HG03575 (cell line): ENCODE measurements at regions not wholly inside any gene's neighbourhood (a gene's known extent, or its start where the extent isn't known, plus 50 kb on each side); places are given as distances from the start of the nearest gene placed in this dataset.

ENCODE experiments used
- ATAC-seq: cut with Tn5 transposase; IDR thresholded peaks from one replicate; pipeline ENCODE4 v1.9.1; 2021; ENCODE audit not compliant: unreplicated experiment, insufficient number of reproducible peaks, low FRiP score; ENCODE audit errors: extremely low read depth

DNA sequence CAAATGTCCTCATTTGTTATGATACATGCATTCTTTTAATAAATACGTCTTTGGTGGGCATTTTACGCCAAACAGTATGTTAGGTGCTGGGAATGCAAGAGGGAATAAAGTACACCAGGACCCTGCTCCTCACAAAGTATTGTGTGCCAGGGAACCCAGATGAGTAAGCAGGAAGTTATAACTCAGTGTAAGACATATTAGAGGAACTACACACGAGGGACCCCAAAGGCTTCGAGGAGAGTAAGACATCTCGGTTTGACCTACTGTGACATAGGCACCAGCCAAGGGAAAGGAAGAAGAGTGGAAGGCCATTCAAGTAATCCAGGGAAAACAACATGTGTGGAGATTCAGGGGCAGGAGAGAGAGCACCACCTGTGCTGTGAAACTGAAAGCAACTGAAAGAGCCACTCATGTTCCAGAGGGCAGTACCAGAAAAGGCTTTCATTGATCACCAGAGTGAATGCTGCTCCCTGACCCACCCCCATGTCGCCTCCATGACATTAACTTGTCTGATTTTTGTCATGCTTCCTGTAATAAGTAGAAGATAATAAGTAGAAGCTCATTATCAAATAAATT lies 542.5 kb upstream of the PKN2 start:
- no peak for ATAC-seq

DNA sequence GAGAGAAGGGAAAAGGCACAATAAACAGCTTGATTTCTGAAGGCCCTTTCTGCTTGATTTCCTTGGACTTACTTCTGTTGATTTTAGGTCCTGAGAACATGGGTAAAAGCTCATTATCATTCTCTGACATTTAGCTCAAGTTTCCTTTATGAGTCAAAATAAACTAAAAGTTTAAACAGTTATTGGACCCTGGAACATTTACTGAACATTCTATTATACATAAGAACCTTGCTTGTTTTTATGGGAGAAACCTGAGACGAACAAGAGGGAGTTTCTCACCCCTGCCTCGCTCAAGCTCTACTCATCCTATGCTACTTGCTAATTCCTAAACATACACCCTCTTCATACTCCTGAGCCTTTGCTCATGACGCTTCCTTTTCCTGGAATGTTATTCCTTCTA lies 538.3 kb upstream of the PKN2 start:
- no peak for ATAC-seq

DNA sequence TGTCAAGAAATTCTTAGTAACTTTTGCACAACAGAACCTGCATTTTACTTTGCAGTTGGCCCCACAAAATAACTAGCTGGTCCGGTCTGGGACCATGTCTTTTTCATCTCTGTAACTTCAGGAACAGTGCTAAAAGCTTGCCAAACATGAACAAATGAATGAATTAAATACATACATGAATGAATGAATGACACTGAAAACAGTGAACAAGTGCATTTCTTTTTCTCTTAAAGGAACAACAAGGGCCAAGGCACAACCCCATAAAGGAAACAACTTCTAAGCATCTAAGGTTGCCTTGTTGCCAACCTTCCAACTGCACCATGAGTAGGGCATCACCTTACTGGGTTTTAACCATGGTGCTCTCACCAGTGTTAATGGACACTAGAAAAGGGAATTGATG lies 534.4 kb upstream of the PKN2 start:
- ATAC-seq: no peak

DNA sequence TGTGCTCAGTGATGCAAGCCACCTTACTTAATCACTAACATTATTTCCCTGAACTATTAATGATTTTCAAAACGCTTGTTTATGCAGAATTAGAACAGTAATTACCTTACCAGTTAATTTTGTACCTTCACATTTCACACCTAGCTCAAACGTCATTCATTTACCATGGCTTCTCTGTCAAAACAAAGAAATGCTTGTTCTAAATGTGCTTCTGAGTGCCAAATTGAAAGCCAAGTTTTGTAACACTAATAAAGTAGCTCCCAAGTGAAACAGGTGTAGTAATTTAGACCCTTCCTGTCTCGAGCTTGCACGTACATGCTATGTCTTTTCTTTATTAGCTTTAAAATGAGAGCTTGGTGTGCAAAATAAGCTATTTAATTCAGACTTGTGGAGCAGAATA lies 533.7 kb upstream of the PKN2 start:
- ATAC-seq: no peak

DNA sequence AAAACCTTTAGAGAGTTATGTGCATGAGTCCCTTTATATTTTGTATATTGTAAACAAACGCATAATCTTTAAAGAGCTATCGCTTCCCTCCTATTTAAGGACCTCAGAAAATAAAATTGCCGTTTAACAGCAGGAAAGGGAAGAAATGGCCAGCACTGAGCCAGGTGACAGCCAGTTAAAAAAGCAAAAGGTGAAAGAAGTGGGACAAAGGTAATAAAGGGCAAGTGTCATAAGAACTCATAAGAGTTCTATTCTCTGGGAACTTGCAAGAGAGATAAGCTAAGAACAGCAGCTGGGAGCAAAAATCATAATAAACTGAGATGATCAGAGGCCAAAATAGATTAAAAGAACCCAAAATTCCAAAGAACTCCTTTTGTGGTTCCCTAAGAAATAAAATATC lies 520.9 kb upstream of the PKN2 start:
- ATAC-seq: no peak

DNA sequence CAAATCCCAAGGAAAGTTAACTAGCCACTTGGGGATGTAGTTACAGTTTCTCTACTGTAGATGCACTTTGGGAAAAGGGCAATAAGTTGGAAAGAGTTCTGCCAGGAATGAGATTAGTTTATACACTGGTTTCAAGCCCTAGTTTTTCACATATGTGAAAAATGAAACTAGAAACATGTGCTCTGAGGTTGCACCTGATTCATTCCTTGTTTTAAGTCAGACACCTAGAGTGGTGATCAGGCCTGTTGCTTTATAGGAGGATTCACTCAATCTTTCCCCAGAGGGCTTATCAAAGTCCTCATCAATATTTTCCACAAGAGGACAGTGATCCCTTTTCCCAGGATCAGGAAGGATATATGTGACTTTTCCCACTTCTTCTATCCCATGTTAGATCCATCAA lies 515.9 kb upstream of the PKN2 start:
- ATAC-seq: no peak

DNA sequence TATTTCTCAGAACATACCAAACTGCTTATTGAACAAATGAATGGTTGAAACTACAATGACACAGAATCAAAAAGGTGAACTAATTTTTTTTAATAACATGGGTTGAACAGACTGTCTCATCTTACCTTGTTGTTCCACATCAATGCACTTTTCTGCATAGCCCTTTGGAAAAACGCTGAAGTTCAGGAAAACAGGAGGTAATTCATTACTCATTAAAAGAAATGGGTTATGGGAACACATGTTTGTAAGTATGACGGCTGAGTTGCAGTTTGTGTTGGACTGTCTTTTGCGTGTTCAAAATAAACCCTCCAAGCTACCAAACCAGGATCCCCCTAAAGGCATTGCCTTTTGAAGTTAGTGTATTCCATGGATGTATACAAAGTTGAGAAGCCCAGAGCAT lies 514.9 kb upstream of the PKN2 start:
- no peak for ATAC-seq

DNA sequence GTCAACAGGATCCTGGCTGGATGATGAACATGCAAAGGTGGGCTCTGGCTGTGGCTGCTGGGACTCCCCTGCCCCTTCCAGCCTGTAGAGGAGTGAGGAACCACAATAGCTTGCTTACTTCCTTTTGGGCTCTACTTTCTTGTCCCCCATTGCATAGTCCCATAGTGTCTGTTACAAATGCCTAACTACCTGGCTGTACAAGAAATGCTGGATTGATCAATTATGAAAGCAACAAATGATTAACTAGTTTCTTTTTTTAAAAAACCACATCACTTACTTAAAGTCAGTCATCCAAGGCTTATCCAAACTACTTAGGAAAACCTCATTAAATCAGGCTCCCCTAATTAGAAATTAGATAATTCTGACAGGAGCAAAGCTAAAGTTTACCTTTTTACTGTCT lies 514.1 kb upstream of the PKN2 start:
- ATAC-seq: no peak

DNA sequence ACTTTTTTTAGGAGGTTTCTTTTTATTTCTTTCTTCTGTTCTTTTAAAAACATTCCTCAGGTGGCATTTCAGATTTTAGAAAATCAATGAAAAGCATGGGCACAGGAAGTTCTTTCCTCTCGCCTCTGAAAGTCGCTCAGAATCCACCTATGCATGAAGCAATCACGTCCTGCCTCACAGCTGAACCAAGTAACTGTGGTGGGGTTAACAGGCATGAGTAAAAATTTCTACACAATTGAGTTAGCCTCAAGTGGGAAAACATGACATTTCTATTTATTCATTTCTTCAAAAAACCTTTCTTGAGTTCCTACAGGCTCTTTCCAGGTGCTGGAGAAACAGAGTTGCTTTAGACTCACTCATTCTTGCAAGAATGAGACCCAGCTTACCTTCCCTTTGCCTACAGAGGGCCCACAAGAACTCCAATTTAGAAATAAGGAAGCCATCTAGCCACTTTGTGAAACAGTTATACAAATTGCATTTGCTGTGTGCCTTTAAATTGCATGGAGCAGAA lies 508.9 kb upstream of the PKN2 start:
- ATAC-seq: no peak

DNA sequence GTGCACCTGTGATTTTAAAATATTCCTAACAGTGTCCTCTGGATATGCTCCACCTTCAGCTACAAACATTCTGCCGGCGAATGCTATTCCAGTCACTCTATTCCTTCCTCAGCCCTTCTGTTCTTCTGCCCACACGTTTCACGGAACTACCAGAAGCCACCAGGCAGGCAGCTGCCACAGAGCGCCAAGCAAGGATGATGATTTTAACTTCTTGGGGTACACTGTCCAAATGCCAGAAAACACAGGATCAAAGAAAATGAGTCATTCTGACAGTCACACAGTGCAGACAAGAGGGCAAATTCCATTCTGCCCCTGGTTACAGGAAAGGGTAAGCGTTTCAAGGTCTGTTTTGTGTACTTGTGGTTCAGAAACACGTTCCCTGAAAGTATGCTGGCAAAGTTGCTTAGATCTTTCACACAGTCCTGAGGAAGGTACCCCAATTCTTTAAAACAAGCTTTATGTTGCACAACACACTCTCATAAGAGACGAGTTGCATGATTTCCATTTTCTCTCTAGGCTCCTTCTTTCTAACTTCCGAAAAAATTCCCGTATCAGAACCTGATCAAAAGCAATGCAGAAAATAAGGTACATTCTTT lies 508.3 kb upstream of the PKN2 start:
- ATAC-seq: no peak

DNA sequence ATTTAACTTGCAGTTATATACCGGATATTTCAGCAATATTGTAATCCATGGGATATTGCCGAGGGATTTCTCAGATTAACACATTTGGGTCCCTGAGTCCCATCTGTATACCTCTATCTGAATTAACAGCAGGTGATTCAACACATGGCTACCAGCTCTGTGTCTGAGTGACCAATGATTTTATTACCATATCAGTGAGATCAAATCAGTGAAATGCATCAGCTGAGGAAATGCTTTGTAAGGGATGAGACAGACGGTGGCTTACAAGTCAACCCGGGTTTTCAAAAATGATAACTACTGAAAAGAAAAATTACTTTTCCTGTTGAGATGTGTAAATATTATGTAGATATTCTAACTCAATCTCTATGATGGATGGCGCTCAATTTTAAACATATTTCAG lies 504.1 kb upstream of the PKN2 start:
- ATAC-seq: no peak

DNA sequence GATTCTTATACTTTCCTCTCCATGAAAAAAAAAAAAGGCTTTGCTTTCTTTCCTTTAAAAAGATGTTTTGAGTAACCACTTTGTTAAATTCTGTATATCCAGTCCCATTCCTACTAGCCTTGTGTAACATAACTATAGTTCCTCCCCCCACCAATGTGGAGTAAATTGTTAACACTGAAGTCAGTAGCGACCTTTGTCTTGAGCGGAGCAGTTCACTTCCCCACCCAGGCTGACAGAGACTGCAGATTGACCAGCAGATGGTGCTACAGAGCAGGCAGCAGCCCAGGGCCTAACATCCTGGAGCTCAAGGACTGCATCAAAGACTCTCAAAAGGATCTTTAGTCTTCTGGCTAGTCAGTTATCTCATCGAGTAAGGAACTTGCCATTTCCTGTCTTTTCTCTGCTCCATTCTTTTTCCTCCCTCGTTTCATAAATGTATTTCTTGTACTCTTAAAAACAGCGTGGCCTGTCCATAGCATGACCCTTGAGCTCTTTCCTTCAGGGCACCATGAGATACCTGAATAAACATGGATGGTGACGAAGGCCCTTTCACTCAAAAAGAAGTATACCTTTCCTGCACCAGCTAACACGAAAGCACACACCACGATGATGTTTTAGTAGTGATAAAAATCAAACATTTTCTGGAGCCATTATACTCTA lies 503.5 kb upstream of the PKN2 start:
- peak; percentile 94 for ATAC-seq

DNA sequence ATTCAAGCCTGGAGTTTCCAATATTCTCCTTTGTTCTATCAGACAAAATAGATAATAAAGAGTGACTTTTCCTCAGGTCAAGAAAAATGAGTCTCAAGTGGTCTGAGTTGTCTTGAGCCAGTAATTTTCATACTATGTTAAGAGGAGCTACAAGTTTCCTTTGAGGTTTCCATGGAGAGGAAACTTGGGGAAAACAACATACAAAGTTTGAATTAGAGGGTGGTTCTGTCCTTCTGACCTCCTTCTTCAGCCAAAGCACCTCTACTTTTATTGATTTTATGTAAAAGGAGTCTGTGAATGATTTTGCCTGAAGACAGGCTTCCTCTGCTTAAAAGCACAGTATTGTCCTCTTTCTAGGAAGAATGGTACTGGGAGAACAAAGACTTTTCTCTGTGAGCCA lies 497.2 kb upstream of the PKN2 start:
- no peak for ATAC-seq

DNA sequence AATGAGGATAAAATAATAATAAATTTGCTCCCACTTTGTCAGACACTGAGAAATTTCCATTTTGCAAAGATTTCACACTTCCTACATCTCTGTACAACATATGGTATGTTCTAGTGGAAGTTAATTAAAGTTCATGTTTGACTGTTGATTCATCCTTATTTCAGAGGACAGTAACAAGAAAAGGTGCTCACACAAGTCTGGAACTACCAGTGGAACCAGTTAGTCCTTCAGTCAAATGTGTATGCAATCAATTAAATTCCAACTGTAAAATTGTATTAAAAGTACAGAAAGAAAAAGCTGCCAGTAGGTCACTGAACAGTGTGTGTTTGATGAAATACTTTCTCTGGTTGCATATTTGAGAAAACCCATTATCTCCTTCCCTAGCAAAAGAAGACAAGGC lies 496.0 kb upstream of the PKN2 start:
- ATAC-seq: no peak

DNA sequence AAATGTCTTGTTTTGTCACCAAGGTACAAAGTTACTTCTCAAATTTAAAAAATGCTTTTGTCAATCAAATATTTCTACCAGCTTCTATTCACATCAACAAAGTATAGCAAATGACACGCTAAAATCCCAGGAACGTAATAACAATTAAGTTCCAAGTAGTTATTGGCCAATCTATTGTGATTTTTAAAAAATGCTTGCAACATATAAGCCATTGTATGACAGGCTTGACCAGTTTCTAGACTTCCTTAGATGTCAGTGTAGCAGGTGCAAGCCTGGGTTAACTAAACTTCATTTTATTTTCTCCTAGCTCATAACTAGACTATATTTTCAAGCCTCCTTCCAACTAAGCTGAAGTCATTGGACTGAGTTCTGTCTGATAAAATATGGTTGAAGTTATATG lies 494.5 kb upstream of the PKN2 start:
- no peak for ATAC-seq

DNA sequence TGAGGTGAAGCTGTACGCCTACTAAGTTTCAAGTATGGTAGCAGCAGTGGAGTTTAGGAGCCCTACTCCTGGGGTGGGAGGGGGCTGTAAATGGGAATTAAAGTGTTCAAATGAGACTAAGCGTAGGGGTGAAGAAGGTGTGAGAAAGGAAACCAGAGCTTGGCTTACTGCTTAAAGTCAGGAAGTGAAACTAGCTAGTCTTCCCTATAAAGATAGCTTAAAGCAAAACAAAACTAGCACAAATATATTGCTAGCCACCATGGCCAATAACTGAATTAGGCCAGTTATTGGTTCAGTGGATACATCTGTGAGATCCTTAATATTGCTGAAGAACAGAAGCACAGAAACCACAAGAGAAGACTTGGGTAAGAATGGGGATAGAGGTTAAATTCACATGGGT lies 492.2 kb upstream of the PKN2 start:
- peak; percentile 84 for ATAC-seq

DNA sequence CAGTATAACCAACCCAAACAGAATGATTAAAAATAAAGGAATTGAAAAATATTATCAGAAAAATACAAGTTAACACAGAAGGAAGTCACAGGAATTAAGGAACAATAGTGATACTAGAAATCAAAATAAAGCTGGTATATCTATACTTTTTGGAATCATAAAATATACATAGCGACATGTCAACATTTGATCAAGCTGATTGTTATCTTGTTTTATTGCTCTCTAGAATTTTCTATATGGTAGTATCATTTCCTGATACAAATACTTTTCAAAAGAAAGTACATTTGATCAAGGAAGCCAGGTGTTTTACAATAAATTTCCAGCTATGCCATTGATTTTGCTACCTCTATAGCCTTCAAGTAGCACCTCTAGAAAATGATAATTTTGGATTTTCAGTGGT lies 489.5 kb upstream of the PKN2 start:
- ATAC-seq: no peak

DNA sequence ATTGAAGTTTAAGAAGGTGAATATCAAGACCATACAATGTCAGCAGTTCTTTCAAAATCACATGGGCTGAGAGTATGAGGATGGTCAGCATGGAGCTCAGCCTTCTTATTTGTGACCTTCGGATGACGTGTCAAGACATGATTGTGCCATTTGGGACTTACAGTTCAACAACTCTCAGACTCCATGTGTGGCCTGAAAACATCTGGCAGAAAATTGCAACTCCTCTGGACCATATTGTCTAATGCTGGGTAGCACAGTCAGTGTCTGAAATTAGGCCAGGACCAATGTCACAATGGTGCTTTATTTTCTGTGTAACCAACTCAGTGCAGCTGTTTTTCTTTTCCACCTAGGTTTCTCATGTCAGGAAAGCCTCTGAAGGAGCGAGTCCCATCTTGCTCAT lies 483.5 kb upstream of the PKN2 start:
- ATAC-seq: no peak

DNA sequence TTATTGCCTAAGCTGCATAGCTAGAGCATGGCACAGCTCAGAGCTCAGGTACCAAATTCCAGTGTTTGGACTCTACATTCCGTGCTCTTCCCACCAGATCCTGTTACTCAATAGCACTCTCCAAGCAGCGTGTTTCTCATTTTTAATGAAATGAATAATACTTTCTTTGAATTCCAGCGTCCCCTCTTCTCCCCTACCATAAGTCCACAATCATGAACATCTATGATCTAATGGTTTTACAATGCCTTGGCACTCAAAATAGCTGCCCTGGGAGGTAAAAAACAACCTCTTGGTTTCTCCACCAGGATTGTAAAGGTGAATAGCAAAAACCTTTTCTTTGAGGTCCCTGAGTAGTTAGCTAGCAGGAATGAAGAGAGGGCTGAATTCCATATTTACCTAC lies 480.0 kb upstream of the PKN2 start:
- ATAC-seq: no peak

DNA sequence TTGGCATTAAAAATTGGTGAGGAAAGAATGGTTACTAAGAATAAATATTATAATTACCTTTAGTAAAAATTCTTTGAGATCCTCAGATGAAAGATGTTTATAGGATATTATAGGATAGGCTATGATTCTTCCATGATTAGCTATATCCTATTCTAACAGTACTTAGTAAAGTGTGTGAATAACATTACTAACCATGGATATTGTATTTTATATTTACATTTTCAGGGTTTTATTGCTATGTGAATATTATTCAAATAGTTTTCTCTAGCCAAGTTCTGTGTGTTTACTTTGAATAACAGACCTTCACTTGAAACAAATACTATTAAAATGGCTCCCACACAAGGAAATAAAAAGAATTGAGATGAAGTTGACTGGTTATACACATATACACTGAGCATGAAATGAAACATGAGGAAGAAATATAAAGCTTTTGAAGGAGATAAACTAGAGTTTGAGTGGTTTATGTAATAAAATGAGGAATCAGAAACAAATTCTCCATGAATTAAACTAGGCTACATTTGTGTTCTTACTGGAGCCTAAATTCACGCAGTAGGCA lies 479.4 kb upstream of the PKN2 start:
- ATAC-seq: no peak
